ENCODE measurements at regions not wholly inside any gene's neighbourhood (a gene's known extent, or its start where the extent isn't known, plus 50 kb on each side); places are given as distances from the start of the nearest gene placed in this dataset.

GRCh38 chr3:153254361-153254760, 92.3 kb downstream of the RAP2B start:
- Histone ChIP-seq H3K9me3 (no peaks in the 10 kb centered on the region), H3K36me3 (ENCODE audit: low read depth, missing control alignments) (no peaks in the 10 kb centered on the region), H3K4me1 (no peaks in the 10 kb centered on the region), H3K4me3 (no peak overlapping the region), H3K27me3 (no peaks in the 10 kb centered on the region), H3K27ac (no peak overlapping the region)
- no peak for TF ChIP-seq POLR2A (IDR thresholded peaks at IDR 0.05)
- no peak for DNase-seq
- intact Hi-C loops (cut with DNase I; ENCODE audit: low total_unique reads), result no loop called here
- WGBS, 2 donors, result 75 to 90% methylated on average over 5 of the region's 5 CpGs

DNA sequence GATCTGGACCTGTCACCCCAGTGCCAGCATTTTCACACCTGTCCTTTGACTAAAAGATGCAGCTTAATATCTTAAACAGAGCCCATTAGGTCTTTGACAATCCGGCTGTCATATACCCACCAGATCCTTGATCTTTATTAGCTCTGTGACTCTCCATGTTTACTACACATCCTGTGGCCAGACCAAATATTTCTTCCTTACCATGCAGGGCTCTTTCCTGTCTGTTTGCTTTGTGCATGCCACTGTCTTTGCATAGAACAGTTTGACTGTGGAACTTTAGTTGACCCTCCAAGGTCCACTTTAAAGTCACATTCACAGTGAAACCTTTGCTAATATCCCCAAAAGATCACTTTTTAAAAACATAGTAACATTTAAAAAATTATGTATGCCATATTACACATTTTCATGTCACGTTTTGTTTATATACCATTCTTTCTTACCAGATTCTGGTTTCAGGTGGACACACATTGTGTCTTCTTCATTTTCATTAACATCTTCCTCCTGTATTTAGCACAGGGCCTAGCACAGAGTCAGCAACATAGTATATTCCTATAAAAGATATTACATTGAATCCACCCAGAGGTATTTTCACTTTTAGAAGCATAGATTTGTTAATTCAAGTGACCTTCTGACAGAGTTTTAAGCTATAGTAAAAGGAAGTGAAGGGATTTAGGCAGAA, 95.8 kb downstream of the RAP2B start:
- Histone ChIP-seq H3K4me3 (no peak overlapping the region), H3K4me1 (no peaks in the 10 kb centered on the region), H3K36me3 (ENCODE audit: low read depth, missing control alignments) (no peaks in the 10 kb centered on the region), H3K27ac (no peak overlapping the region), H3K9me3 (no peaks in the 10 kb centered on the region), H3K27me3 (no peaks in the 10 kb centered on the region)
- intact Hi-C loops (cut with DNase I; ENCODE audit: low total_unique reads), result no loop called here
- 70 to 89% methylated on average over 2 of the region's 2 CpGs for WGBS, 2 donors
- no peak for DNase-seq
- TF ChIP-seq POLR2A (IDR thresholded peaks at IDR 0.05) (no peak), CTCF (IDR thresholded peaks at IDR 0.05) (no peak)

DNA sequence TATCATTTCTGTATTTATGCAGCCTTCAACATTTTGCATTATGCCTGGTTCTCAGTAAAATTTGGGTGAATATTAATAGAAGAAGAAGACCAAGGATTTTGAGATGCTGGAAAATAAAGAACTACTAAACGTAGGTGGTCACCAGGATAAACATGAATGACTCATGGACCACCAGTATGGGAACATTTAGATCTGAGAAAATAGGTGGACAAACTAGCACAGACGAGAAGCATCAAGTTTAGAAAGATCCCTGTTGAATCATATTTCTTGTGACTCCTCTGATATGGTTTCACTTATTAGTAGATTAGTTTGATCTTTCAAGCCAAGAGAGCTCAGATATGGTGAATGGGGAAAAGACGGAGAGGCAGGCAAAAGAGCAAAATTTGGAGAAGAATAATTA, 97.9 kb downstream of the RAP2B start:
- no peak for TF ChIP-seq CTCF (IDR thresholded peaks at IDR 0.05)
- TF ChIP-seq POLR2A (IDR thresholded peaks at IDR 0.05), result no peak
- H3K36me3 ChIP-seq (ENCODE audit: low read depth, missing control alignments), result no peaks in the 10 kb centered on the region
- H3K4me1 ChIP-seq, result no peaks in the 10 kb centered on the region
- no peak for DNase-seq
- H3K4me3 ChIP-seq, result no peak overlapping the region
- no peak overlapping the region for H3K27ac ChIP-seq
- WGBS, 2 donors, result 51 to 63% methylated on average over 3 of the region's 3 CpGs
- intact Hi-C loops (cut with DNase I; ENCODE audit: low total_unique reads), result no loop called here
- no peaks in the 10 kb centered on the region for H3K27me3 ChIP-seq
- no peaks in the 10 kb centered on the region for H3K9me3 ChIP-seq

GRCh38 chr3:153260681-153261080, 98.7 kb downstream of the RAP2B start:
- no peak for TF ChIP-seq CTCF (IDR thresholded peaks at IDR 0.05)
- TF ChIP-seq POLR2A (IDR thresholded peaks at IDR 0.05), result no peak
- no peaks in the 10 kb centered on the region for H3K9me3 ChIP-seq
- no peak for DNase-seq
- H3K4me3 ChIP-seq, result no peak overlapping the region
- intact Hi-C loops (cut with DNase I; ENCODE audit: low total_unique reads), result no loop called here
- H3K27ac ChIP-seq, result no peak overlapping the region
- 76 to 82% methylated on average over 1 of the region's 1 CpG for WGBS, 2 donors
- H3K4me1 ChIP-seq, result no peaks in the 10 kb centered on the region
- no peaks in the 10 kb centered on the region for H3K27me3 ChIP-seq
- H3K36me3 ChIP-seq (ENCODE audit: low read depth, missing control alignments), result no peaks in the 10 kb centered on the region

DNA sequence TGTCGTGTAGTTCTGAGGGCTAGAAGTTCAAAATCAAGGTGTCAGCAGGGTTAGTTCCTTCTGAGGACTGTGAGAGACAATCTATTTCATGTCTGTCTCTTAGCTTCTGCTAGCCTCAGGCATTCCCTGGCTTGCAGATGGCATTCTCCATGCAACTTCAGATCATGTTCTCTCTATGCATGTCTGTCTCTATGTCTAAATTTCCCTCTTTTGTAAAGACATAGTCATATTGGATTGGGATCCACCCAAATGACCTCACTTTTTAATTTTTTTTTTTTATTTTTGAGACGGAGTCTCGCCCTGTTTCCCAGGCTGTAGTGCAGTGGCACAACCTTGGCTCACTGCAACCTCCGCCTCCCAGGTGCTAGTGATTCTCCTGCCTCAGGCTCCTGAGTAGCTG, 104.6 kb downstream of the RAP2B start:
- no peaks in the 10 kb centered on the region for H3K27me3 ChIP-seq
- no peak overlapping the region for H3K4me3 ChIP-seq
- H3K36me3 ChIP-seq (ENCODE audit: low read depth, missing control alignments), result no peaks in the 10 kb centered on the region
- H3K4me1 ChIP-seq, result no peaks in the 10 kb centered on the region
- H3K9me3 ChIP-seq, result no peaks in the 10 kb centered on the region
- intact Hi-C loops (cut with DNase I; ENCODE audit: low total_unique reads), result no loop called here
- no peak for DNase-seq
- WGBS, 2 donors, result 74 to 94% methylated on average over 4 of the region's 4 CpGs
- TF ChIP-seq POLR2A (IDR thresholded peaks at IDR 0.05) (no peak), CTCF (IDR thresholded peaks at IDR 0.05) (no peak)
- no peak overlapping the region for H3K27ac ChIP-seq

Measured in testis (tissue), 2 donors.